ENCODE measurements at regions not wholly inside any gene's neighbourhood (a gene's known extent, or its start where the extent isn't known, plus 50 kb on each side); places are given as distances from the start of the nearest gene placed in this dataset.

DNA sequence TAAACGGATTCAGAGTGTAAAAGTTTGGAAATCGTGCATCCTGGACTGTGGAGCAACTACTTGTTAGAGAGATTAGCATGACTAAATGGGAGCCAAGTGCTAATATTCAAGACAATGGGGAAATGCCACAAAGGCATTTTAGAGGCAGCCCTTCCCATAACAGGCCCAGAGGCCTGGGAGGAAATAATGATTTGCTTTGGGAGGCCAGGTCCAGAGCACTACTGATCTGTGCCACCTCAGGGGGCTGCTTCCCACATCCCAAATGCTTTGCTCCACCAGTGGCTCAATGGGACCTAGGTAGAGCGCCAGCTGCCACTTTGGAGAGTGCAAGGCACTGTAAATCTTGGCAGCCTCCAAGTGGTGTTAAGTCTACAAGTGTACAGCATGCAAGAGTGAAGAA is 91.9 kb upstream of the HSF2 start:
- TF ChIP-seq POLR2AphosphoS5 (IDR thresholded peaks at IDR 0.05) (no peak), POLR2A (IDR thresholded peaks at IDR 0.05) (no peak)
- TF ChIP-seq, protein P1, sequence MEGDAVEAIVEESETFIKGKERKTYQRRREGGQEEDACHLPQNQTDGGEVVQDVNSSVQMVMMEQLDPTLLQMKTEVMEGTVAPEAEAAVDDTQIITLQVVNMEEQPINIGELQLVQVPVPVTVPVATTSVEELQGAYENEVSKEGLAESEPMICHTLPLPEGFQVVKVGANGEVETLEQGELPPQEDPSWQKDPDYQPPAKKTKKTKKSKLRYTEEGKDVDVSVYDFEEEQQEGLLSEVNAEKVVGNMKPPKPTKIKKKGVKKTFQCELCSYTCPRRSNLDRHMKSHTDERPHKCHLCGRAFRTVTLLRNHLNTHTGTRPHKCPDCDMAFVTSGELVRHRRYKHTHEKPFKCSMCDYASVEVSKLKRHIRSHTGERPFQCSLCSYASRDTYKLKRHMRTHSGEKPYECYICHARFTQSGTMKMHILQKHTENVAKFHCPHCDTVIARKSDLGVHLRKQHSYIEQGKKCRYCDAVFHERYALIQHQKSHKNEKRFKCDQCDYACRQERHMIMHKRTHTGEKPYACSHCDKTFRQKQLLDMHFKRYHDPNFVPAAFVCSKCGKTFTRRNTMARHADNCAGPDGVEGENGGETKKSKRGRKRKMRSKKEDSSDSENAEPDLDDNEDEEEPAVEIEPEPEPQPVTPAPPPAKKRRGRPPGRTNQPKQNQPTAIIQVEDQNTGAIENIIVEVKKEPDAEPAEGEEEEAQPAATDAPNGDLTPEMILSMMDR (IDR thresholded peaks at IDR 0.05), result no peak

Data from suprapubic skin (tissue), 4 donors.